ENCODE measurements at regions not wholly inside any gene's neighbourhood (a gene's known extent, or its start where the extent isn't known, plus 50 kb on each side); places are given as distances from the start of the nearest gene placed in this dataset.

GRCh38 chr2:230593765-230594164 is 118.9 kb upstream of the CAB39 start:
- 95% methylated on average over 9 of the region's 9 CpGs for WGBS (ENCODE audit: insufficient coverage)
- H3K27ac ChIP-seq (ENCODE audit: insufficient read depth in 1 of 2, low read depth in 1 of 2, low read length in 2 of 2, poor library complexity in 1 of 2, severe bottlenecking in 2 of 2): no peak overlapping the region
- H3K27me3 ChIP-seq (replicated peaks in 2 of 5; ENCODE audit: control insufficient read depth in 4 of 5, insufficient read depth in 5 of 5, low read length in 4 of 5): no peaks in the 10 kb centered on the region
- H3K4me1 ChIP-seq (ENCODE audit: control extremely low read depth in 1 of 4, control insufficient read depth in 4 of 4, insufficient read depth in 4 of 4, low read length in 3 of 4): peaks cover 0 to 17% (median 1%) of the 10 kb centered on the region in 4 experiments
- ChIA-PET CTCF (no interaction called here), POLR2A (no interaction called here)
- DNase-seq: no peak
- no peak overlapping the region for H3K4me3 ChIP-seq (ENCODE audit: control insufficient read depth in 1 of 7, extremely low read depth in 1 of 7, insufficient read depth in 4 of 7, low read depth in 2 of 7, low read length in 6 of 7)
- no peaks in the 10 kb centered on the region for H3K9me3 ChIP-seq (ENCODE audit: control extremely low read depth in 1 of 5, control insufficient read depth in 4 of 5, insufficient read depth in 2 of 5, low read depth in 1 of 5, low read length in 4 of 5)
- no peaks in the 10 kb centered on the region for H3K36me3 ChIP-seq (ENCODE audit: control insufficient read depth in 4 of 4, insufficient read depth in 4 of 4, low read length in 3 of 4)

GRCh38 chr2:230594286-230594840 is 118.3 kb upstream of the CAB39 start:
- H3K27me3 ChIP-seq (replicated peaks in 2 of 5; ENCODE audit: control insufficient read depth in 4 of 5, insufficient read depth in 5 of 5, low read length in 4 of 5): no peaks in the 10 kb centered on the region
- 100% methylated on average over 1 of the region's 3 CpGs for WGBS (ENCODE audit: insufficient coverage)
- ChIA-PET POLR2A (no interaction called here), CTCF (no interaction called here)
- no peak overlapping the region for H3K4me3 ChIP-seq (ENCODE audit: control insufficient read depth in 1 of 7, extremely low read depth in 1 of 7, insufficient read depth in 4 of 7, low read depth in 2 of 7, low read length in 6 of 7)
- DNase-seq: no peak
- no peak overlapping the region for H3K27ac ChIP-seq (ENCODE audit: insufficient read depth in 1 of 2, low read depth in 1 of 2, low read length in 2 of 2, poor library complexity in 1 of 2, severe bottlenecking in 2 of 2)
- H3K9me3 ChIP-seq (ENCODE audit: control extremely low read depth in 1 of 5, control insufficient read depth in 4 of 5, insufficient read depth in 2 of 5, low read depth in 1 of 5, low read length in 4 of 5): no peaks in the 10 kb centered on the region
- H3K36me3 ChIP-seq (ENCODE audit: control insufficient read depth in 4 of 4, insufficient read depth in 4 of 4, low read length in 3 of 4): no peaks in the 10 kb centered on the region
- peaks cover 0 to 17% (median 1%) of the 10 kb centered on the region in 4 experiments for H3K4me1 ChIP-seq (ENCODE audit: control extremely low read depth in 1 of 4, control insufficient read depth in 4 of 4, insufficient read depth in 4 of 4, low read length in 3 of 4)

GRCh38 chr2:230599853-230600252 is 112.8 kb upstream of the CAB39 start:
- Histone ChIP-seq H3K4me1 (ENCODE audit: control extremely low read depth in 1 of 4, control insufficient read depth in 4 of 4, insufficient read depth in 4 of 4, low read length in 3 of 4) (peaks cover 0 to 12% (median 7%) of the 10 kb centered on the region in 4 experiments), H3K27me3 (replicated peaks in 2 of 5; ENCODE audit: control insufficient read depth in 4 of 5, insufficient read depth in 5 of 5, low read length in 4 of 5) (no peaks in the 10 kb centered on the region), H3K36me3 (ENCODE audit: control insufficient read depth in 4 of 4, insufficient read depth in 4 of 4, low read length in 3 of 4) (no peaks in the 10 kb centered on the region), H3K4me3 (ENCODE audit: control insufficient read depth in 1 of 7, extremely low read depth in 1 of 7, insufficient read depth in 4 of 7, low read depth in 2 of 7, low read length in 6 of 7) (no peak overlapping the region), H3K27ac (ENCODE audit: insufficient read depth in 1 of 2, low read depth in 1 of 2, low read length in 2 of 2, poor library complexity in 1 of 2, severe bottlenecking in 2 of 2) (no peak overlapping the region), H3K9me3 (ENCODE audit: control extremely low read depth in 1 of 5, control insufficient read depth in 4 of 5, insufficient read depth in 2 of 5, low read depth in 1 of 5, low read length in 4 of 5) (peaks cover 0 to 5% (median 3%) of the 10 kb centered on the region in 5 experiments)
- no peak for DNase-seq
- ChIA-PET POLR2A (no interaction called here), CTCF (no interaction called here)
- no CpG with 5 or more reads among the region's 2 CpGs for WGBS (ENCODE audit: insufficient coverage)

- H3K4me3 ChIP-seq (ENCODE audit: control insufficient read depth in 1 of 7, extremely low read depth in 1 of 7, insufficient read depth in 4 of 7, low read depth in 2 of 7, low read length in 6 of 7): no peak overlapping the region
- peaks cover 0 to 12% (median 7%) of the 10 kb centered on the region in 4 experiments for H3K4me1 ChIP-seq (ENCODE audit: control extremely low read depth in 1 of 4, control insufficient read depth in 4 of 4, insufficient read depth in 4 of 4, low read length in 3 of 4)
- H3K27me3 ChIP-seq (replicated peaks in 2 of 5; ENCODE audit: control insufficient read depth in 4 of 5, insufficient read depth in 5 of 5, low read length in 4 of 5): no peaks in the 10 kb centered on the region
- POLR2A ChIA-PET: no interaction called here
- H3K9me3 ChIP-seq (ENCODE audit: control extremely low read depth in 1 of 5, control insufficient read depth in 4 of 5, insufficient read depth in 2 of 5, low read depth in 1 of 5, low read length in 4 of 5): peaks cover 0 to 5% (median 3%) of the 10 kb centered on the region in 5 experiments
- CTCF ChIA-PET: no interaction called here
- no peak overlapping the region for H3K27ac ChIP-seq (ENCODE audit: insufficient read depth in 1 of 2, low read depth in 1 of 2, low read length in 2 of 2, poor library complexity in 1 of 2, severe bottlenecking in 2 of 2)
- no peaks in the 10 kb centered on the region for H3K36me3 ChIP-seq (ENCODE audit: control insufficient read depth in 4 of 4, insufficient read depth in 4 of 4, low read length in 3 of 4)
- 65% methylated on average over 4 of the region's 5 CpGs for WGBS (ENCODE audit: insufficient coverage)
- no peak for DNase-seq
These were observed 112.4 kb upstream of the CAB39 start for GRCh38 chr2:230600285-230600684.

GRCh38 chr2:230600881-230601280 is 111.8 kb upstream of the CAB39 start:
- Histone ChIP-seq H3K36me3 (ENCODE audit: control insufficient read depth in 4 of 4, insufficient read depth in 4 of 4, low read length in 3 of 4) (no peaks in the 10 kb centered on the region), H3K9me3 (ENCODE audit: control extremely low read depth in 1 of 5, control insufficient read depth in 4 of 5, insufficient read depth in 2 of 5, low read depth in 1 of 5, low read length in 4 of 5) (peaks cover 0 to 5% (median 3%) of the 10 kb centered on the region in 5 experiments), H3K27me3 (replicated peaks in 2 of 5; ENCODE audit: control insufficient read depth in 4 of 5, insufficient read depth in 5 of 5, low read length in 4 of 5) (no peaks in the 10 kb centered on the region), H3K4me3 (ENCODE audit: control insufficient read depth in 1 of 7, extremely low read depth in 1 of 7, insufficient read depth in 4 of 7, low read depth in 2 of 7, low read length in 6 of 7) (no peak overlapping the region), H3K4me1 (ENCODE audit: control extremely low read depth in 1 of 4, control insufficient read depth in 4 of 4, insufficient read depth in 4 of 4, low read length in 3 of 4) (peaks cover 0 to 12% (median 7%) of the 10 kb centered on the region in 4 experiments), H3K27ac (ENCODE audit: insufficient read depth in 1 of 2, low read depth in 1 of 2, low read length in 2 of 2, poor library complexity in 1 of 2, severe bottlenecking in 2 of 2) (no peak overlapping the region)
- WGBS (ENCODE audit: insufficient coverage): 100% methylated on average over 3 of the region's 4 CpGs
- no peak for DNase-seq
- CTCF ChIA-PET: no interaction called here
- POLR2A ChIA-PET: no interaction called here

GRCh38 chr2:230601510-230601909 is 111.1 kb upstream of the CAB39 start:
- no peak overlapping the region for H3K27ac ChIP-seq (ENCODE audit: insufficient read depth in 1 of 2, low read depth in 1 of 2, low read length in 2 of 2, poor library complexity in 1 of 2, severe bottlenecking in 2 of 2)
- DNase-seq: no peak
- H3K4me1 ChIP-seq (ENCODE audit: control extremely low read depth in 1 of 4, control insufficient read depth in 4 of 4, insufficient read depth in 4 of 4, low read length in 3 of 4): peaks cover 0 to 12% (median 7%) of the 10 kb centered on the region in 4 experiments
- ChIA-PET POLR2A (no interaction called here), CTCF (no interaction called here)
- WGBS (ENCODE audit: insufficient coverage): 96% methylated on average over 4 of the region's 7 CpGs
- no peaks in the 10 kb centered on the region for H3K27me3 ChIP-seq (replicated peaks in 2 of 5; ENCODE audit: control insufficient read depth in 4 of 5, insufficient read depth in 5 of 5, low read length in 4 of 5)
- no peaks in the 10 kb centered on the region for H3K36me3 ChIP-seq (ENCODE audit: control insufficient read depth in 4 of 4, insufficient read depth in 4 of 4, low read length in 3 of 4)
- no peak overlapping the region for H3K4me3 ChIP-seq (ENCODE audit: control insufficient read depth in 1 of 7, extremely low read depth in 1 of 7, insufficient read depth in 4 of 7, low read depth in 2 of 7, low read length in 6 of 7)
- H3K9me3 ChIP-seq (ENCODE audit: control extremely low read depth in 1 of 5, control insufficient read depth in 4 of 5, insufficient read depth in 2 of 5, low read depth in 1 of 5, low read length in 4 of 5): peaks cover 0 to 5% (median 3%) of the 10 kb centered on the region in 5 experiments

- H3K9me3 ChIP-seq (ENCODE audit: control extremely low read depth in 1 of 5, control insufficient read depth in 4 of 5, insufficient read depth in 2 of 5, low read depth in 1 of 5, low read length in 4 of 5): peaks cover 0 to 5% (median 3%) of the 10 kb centered on the region in 5 experiments
- H3K27ac ChIP-seq (ENCODE audit: insufficient read depth in 1 of 2, low read depth in 1 of 2, low read length in 2 of 2, poor library complexity in 1 of 2, severe bottlenecking in 2 of 2): no peak overlapping the region
- H3K36me3 ChIP-seq (ENCODE audit: control insufficient read depth in 4 of 4, insufficient read depth in 4 of 4, low read length in 3 of 4): no peaks in the 10 kb centered on the region
- POLR2A ChIA-PET: no interaction called here
- peak in 2 of 3 donors; percentile 47 to 64 for DNase-seq
- H3K4me3 ChIP-seq (ENCODE audit: control insufficient read depth in 1 of 7, extremely low read depth in 1 of 7, insufficient read depth in 4 of 7, low read depth in 2 of 7, low read length in 6 of 7): peak overlapping the region in 1 of 7 experiments; percentile 16
- WGBS (ENCODE audit: insufficient coverage): 17% methylated on average over 4 of the region's 7 CpGs
- CTCF ChIA-PET: interaction anchor here (0.6 kb wide), 1 partner anchor 800 kb away, joined by 3 read pairs; no protein-coding TSS in a partner anchor
- no peaks in the 10 kb centered on the region for H3K27me3 ChIP-seq (replicated peaks in 2 of 5; ENCODE audit: control insufficient read depth in 4 of 5, insufficient read depth in 5 of 5, low read length in 4 of 5)
- H3K4me1 ChIP-seq (ENCODE audit: control extremely low read depth in 1 of 4, control insufficient read depth in 4 of 4, insufficient read depth in 4 of 4, low read length in 3 of 4): peaks cover 0 to 12% (median 7%) of the 10 kb centered on the region in 4 experiments
These were observed 109.9 kb upstream of the CAB39 start for GRCh38 chr2:230602562-230603230.

Measured in common myeloid progenitor, CD34-positive (primary cell).